PC-9 (cell line): ENCODE measurements at regions not wholly inside any gene's neighbourhood (a gene's known extent, or its start where the extent isn't known, plus 50 kb on each side); places are given as distances from the start of the nearest gene placed in this dataset.

ENCODE experiments used
- BruUV-seq: library from RNA; stranded (reverse); fragments of 400-500 nt; replicated peaks from 2 replicates; lab custom pipeline; 2021; lab: Mats Ljungman, UMichigan
- CTCF ChIA-PET: fragments of 300-600 bp; sonication (Branson Sonifier 250); formaldehyde crosslinking; loops from one replicate; lab custom pipeline; 2022; ENCODE audit warnings: antibody characterized with exemption; lab: Charles Lee
- POLR2A ChIA-PET: fragments of 300-600 bp; sonication (Branson Sonifier 250); formaldehyde crosslinking; loops from one replicate; lab custom pipeline; 2022; ENCODE audit warnings: antibody characterized with exemption; ENCODE audit not compliant: unreplicated experiment; lab: Charles Lee
- DNase-seq, 2 experiments: peaks; one replicate each; pipeline versions ENCODE4 v3.0.0 to v3.0.0-alpha.2; 2015 to 2022; ENCODE audit warnings: mixed read lengths in 1 of 2
- H2AFZ ChIP-seq: fragments of 200-600 bp; sonication (generic); 2 replicates; pipeline ENCODE4 v1.8.1; 2017; ENCODE audit warnings: antibody characterized with exemption
- H3F3A ChIP-seq: fragments of 200-600 bp; sonication (generic); 2 replicates; pipeline ENCODE4 v1.8.1; 2017; ENCODE audit warnings: antibody characterized with exemption, mild to moderate bottlenecking, low read depth; ENCODE audit not compliant: insufficient read depth
- H3K27ac ChIP-seq: fragments of 200-600 bp; sonication (generic); 2 replicates; pipeline ENCODE4 v1.6.1; 2016; ENCODE audit warnings: mixed run types
- H3K27me3 ChIP-seq: fragments of 200-600 bp; sonication (generic); 2 replicates; pipeline ENCODE4 v1.6.1; 2016; ENCODE audit warnings: low read depth, mixed run types; ENCODE audit not compliant: insufficient read depth
- H3K36me3 ChIP-seq: fragments of 200-600 bp; sonication (generic); 2 replicates; pipeline ENCODE4 v1.6.1; 2016; ENCODE audit warnings: low read depth, mixed run types
- H3K4me1 ChIP-seq: fragments of 200-600 bp; sonication (generic); replicated peaks from 2 replicates; pipeline ENCODE4 v1.6.1; 2016; ENCODE audit warnings: mixed run types; ENCODE audit not compliant: insufficient read depth
- H3K4me2 ChIP-seq: fragments of 200-600 bp; sonication (generic); 2 replicates; pipeline ENCODE4 v1.6.1; 2017; ENCODE audit warnings: mixed run types
- H3K4me3 ChIP-seq: fragments of 200-600 bp; sonication (generic); 2 replicates; pipeline ENCODE4 v1.6.1; 2016; ENCODE audit warnings: mixed run types
- H3K79me2 ChIP-seq: fragments of 200-600 bp; sonication (generic); 2 replicates; pipeline ENCODE4 v1.6.1; 2017; ENCODE audit warnings: low read depth, mixed run types
- H3K9me2 ChIP-seq: fragments of 200-600 bp; sonication (generic); 2 replicates; pipeline ENCODE4 v1.8.1; 2017; ENCODE audit warnings: mild to moderate bottlenecking; ENCODE audit not compliant: insufficient read depth
- H3K9me3 ChIP-seq: fragments of 200-600 bp; sonication (generic); 2 replicates; pipeline ENCODE4 v1.8.1; 2016; ENCODE audit warnings: low read depth; ENCODE audit not compliant: insufficient read depth
- H4K20me1 ChIP-seq: fragments of 200-600 bp; sonication (generic); 2 replicates; pipeline ENCODE4 v1.8.1; 2017; ENCODE audit not compliant: insufficient read depth
- EZH2 ChIP-seq: fragments of 200-600 bp; sonication (generic); IDR thresholded peaks from 2 replicates; pipeline ENCODE4 v1.8.0; 2017; ENCODE audit warnings: antibody characterized with exemption, low read depth
- intact Hi-C: fragments of 100-400 bp; cut with micrococcal nuclease; formaldehyde crosslinking; loops from one replicate; pipeline ENCODE4 v1.10.0; 2022; ENCODE audit not compliant: unreplicated experiment
- TF ChIP-seq, protein P1 (sequence below): fragments of 200-600 bp; sonication (generic); conservative IDR thresholded peaks from 2 replicates; pipeline ENCODE4 v1.6.1; 2017; ENCODE audit warnings: mixed run types, antibody characterized with exemption, mild to moderate bottlenecking, moderate library complexity

DNA sequence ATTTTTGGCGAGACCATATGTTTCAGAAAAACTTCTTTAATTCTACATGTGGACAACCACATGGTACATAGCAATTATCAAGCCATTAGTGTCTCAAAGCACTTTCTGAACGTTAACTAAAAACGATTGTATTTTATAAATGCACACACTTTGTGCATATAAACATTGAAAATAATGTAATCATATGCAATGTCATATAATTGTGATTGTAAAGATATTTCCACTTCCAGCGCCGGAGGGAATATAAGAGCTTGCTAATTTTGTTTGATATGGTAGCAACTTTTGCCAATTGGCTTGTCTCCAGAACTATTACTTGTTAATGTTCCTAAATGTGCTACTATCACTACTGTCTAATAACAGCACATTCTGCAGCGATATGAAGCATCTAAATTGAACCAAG lies 162.3 kb upstream of the SMIM31 start:
- POLR2A ChIA-PET = no interaction called here
- H4K20me1 ChIP-seq = no peaks in the 10 kb centered on the region
- intact Hi-C loops = no loop called here

DNA sequence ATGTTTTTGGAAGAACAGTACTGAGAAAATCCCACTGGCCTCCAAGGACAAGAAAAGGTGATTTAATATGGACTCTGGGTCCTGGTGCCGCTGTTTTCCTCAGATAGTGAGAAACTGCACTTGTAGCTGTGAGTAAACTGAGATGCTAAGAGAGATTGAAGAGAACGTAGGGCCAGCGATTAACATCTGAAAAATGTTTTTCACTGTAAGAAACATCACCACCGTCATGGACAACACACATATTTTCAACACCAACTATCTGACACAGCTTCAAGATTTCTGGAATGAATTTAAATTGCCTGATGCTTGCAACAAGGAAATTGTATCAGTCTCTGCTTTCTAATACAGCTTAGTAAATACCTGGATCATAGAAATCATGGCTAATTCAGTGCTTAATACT lies 158.2 kb upstream of the SMIM31 start:
- no peaks in the 10 kb centered on the region for H3K27me3 ChIP-seq
- H3K4me2 ChIP-seq = no peak overlapping the region
- no TSS peak for BruUV-seq
- no peak for DNase-seq
- H3K4me1 ChIP-seq = no peaks in the 10 kb centered on the region
- no peaks in the 10 kb centered on the region for H3F3A ChIP-seq
- no peak overlapping the region for H2AFZ ChIP-seq
- no peaks in the 10 kb centered on the region for H4K20me1 ChIP-seq
- H3K4me3 ChIP-seq = no peak overlapping the region
- ChIA-PET POLR2A (no interaction called here), CTCF (no interaction called here)
- no peaks in the 10 kb centered on the region for H3K79me2 ChIP-seq
- intact Hi-C loops = no loop called here
- H3K9me2 ChIP-seq = no peaks in the 10 kb centered on the region
- no peaks in the 10 kb centered on the region for H3K36me3 ChIP-seq
- no peak overlapping the region for H3K27ac ChIP-seq
- TF ChIP-seq EZH2 = no peak
- TF ChIP-seq, protein P1, sequence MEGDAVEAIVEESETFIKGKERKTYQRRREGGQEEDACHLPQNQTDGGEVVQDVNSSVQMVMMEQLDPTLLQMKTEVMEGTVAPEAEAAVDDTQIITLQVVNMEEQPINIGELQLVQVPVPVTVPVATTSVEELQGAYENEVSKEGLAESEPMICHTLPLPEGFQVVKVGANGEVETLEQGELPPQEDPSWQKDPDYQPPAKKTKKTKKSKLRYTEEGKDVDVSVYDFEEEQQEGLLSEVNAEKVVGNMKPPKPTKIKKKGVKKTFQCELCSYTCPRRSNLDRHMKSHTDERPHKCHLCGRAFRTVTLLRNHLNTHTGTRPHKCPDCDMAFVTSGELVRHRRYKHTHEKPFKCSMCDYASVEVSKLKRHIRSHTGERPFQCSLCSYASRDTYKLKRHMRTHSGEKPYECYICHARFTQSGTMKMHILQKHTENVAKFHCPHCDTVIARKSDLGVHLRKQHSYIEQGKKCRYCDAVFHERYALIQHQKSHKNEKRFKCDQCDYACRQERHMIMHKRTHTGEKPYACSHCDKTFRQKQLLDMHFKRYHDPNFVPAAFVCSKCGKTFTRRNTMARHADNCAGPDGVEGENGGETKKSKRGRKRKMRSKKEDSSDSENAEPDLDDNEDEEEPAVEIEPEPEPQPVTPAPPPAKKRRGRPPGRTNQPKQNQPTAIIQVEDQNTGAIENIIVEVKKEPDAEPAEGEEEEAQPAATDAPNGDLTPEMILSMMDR = no peak
- H3K9me3 ChIP-seq = no peaks in the 10 kb centered on the region

More for the DNA sequence above, 162.3 kb upstream of the SMIM31 start:
- Histone ChIP-seq H3K4me3 (no peak overlapping the region), H3F3A (no peaks in the 10 kb centered on the region), H3K4me1 (no peaks in the 10 kb centered on the region), H3K4me2 (no peak overlapping the region), H3K27me3 (no peaks in the 10 kb centered on the region), H3K79me2 (no peaks in the 10 kb centered on the region), H3K36me3 (no peaks in the 10 kb centered on the region), H3K9me2 (no peaks in the 10 kb centered on the region), H3K27ac (no peak overlapping the region), H2AFZ (no peak overlapping the region), H3K9me3 (no peaks in the 10 kb centered on the region)
- no peak for TF ChIP-seq EZH2
- TF ChIP-seq, protein P1 = no peak
- no TSS peak for BruUV-seq
- no peak for DNase-seq
- CTCF ChIA-PET = no interaction called here

DNA sequence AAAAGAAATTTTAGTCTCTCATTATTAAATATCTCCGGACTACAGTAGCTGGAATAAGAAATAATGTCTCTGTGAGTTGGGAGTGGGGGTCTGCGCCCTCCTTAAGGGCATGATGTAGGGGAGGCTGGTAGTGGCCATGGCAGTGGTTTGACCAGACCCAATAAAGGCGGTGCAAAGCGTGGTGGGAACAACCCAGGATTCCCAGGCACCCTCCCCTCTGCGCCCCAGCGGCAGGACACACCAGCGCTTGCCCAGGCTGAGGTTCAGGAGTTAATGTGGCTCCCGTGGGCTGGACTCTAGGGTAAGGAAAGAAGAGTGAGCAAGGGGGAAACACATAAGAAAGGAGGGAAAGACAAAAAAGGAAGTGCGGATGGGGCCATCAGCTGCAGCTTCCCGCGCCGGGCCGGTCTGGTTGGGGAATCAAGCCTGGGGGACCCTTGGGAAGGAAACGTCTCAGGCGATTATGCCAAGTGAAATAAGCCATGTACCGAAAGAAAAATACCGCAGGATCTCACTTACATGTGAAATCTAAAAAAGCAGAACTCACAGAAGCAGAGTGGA lies 157.5 kb upstream of the SMIM31 start:
- CTCF ChIA-PET = no interaction called here
- Histone ChIP-seq H3K27ac (no peak overlapping the region), H3K27me3 (no peaks in the 10 kb centered on the region), H4K20me1 (no peaks in the 10 kb centered on the region), H3K4me2 (no peak overlapping the region), H3K9me3 (no peaks in the 10 kb centered on the region), H3K9me2 (no peaks in the 10 kb centered on the region), H3K79me2 (no peaks in the 10 kb centered on the region), H3K4me3 (no peak overlapping the region), H2AFZ (no peak overlapping the region), H3K36me3 (no peaks in the 10 kb centered on the region), H3K4me1 (no peaks in the 10 kb centered on the region), H3F3A (no peaks in the 10 kb centered on the region)
- DNase-seq = no peak
- no peak for TF ChIP-seq EZH2
- TF ChIP-seq, protein P1 = no peak
- intact Hi-C loops = no loop called here
- POLR2A ChIA-PET = no interaction called here
- BruUV-seq = no TSS peak
